B cell (primary cell): ENCODE measurements at regions not wholly inside any gene's neighbourhood (a gene's known extent, or its start where the extent isn't known, plus 50 kb on each side); places are given as distances from the start of the nearest gene placed in this dataset.

Source experiments
- CTCF ChIP-seq: fragments of 200-600 bp; IDR thresholded peaks from one replicate; pipeline ENCODE4 v1.8.0; 2022; ENCODE audit warnings: antibody characterized with exemption, mild to moderate bottlenecking
- EZH2 ChIP-seq: IDR thresholded peaks from 2 replicates; pipeline ENCODE4 v1.6.1; 2012; ENCODE audit warnings: borderline replicate concordance, low read depth, mild to moderate bottlenecking, moderate library complexity, low read length; ENCODE audit not compliant: insufficient read depth, poor library complexity, severe bottlenecking

- TF ChIP-seq EZH2 (no peak), CTCF (no peak)
Observed at GRCh38 chr7:21160401-21160800, 267.5 kb upstream of the SP4 start.
